Gastroesophageal sphincter (tissue), 4 donors: ENCODE measurements at regions not wholly inside any gene's neighbourhood (a gene's known extent, or its start where the extent isn't known, plus 50 kb on each side); places are given as distances from the start of the nearest gene placed in this dataset.

ENCODE experiments used
- ATAC-seq: fragments of 150-250 bp; one replicate; pipeline ENCODE4 v1.9.1; 2016; ENCODE audit warnings: mild to moderate bottlenecking, moderate library complexity
- H3K27ac ChIP-seq, 4 donors: fragments of 200-600 bp; sonication (generic) in 3 of 4; 1 replicate in 3 of 4; 2 replicates in 1 of 4; pipeline ENCODE4 v1.5.1; 2016 to 2019
- H3K27me3 ChIP-seq: fragments of 200-600 bp; sonication (generic); one replicate; pipeline ENCODE4 v1.5.1; 2019
- H3K36me3 ChIP-seq, 2 donors: fragments of 200-600 bp; sonication (generic); one replicate each; pipeline ENCODE4 v1.5.1; 2019; ENCODE audit warnings: control low read depth in 1 of 2
- H3K4me1 ChIP-seq, 3 donors: fragments of 200-600 bp; sonication (generic); 1 replicate in 2 of 3; 2 replicates in 1 of 3; pipeline ENCODE4 v1.5.1; 2016 to 2019; ENCODE audit warnings: control low read depth in 2 of 3
- H3K4me3 ChIP-seq, 2 donors: fragments of 200-600 bp; sonication (generic); one replicate each; pipeline ENCODE4 v1.5.1; 2019; ENCODE audit warnings: mild to moderate bottlenecking in 1 of 2, moderate library complexity in 1 of 2
- H3K9me3 ChIP-seq, 3 donors: fragments of 200-600 bp; sonication (generic); one replicate each; pipeline ENCODE4 v1.5.1; 2017 to 2019; ENCODE audit warnings: control low read depth in 2 of 3
- EP300 ChIP-seq: sonication (generic); formaldehyde crosslinking; IDR thresholded peaks from one replicate; pipeline ENCODE4 v1.6.1; 2017; ENCODE audit warnings: antibody characterized with exemption, mild to moderate bottlenecking
- POLR2A ChIP-seq, 2 donors: fragments of 450-650 bp; IDR thresholded peaks; one replicate each; pipeline ENCODE4 v1.6.1; 2017; ENCODE audit warnings: antibody characterized with exemption in 2 of 2, mild to moderate bottlenecking in 2 of 2, moderate library complexity in 1 of 2
- POLR2AphosphoS5 ChIP-seq: sonication (generic); formaldehyde crosslinking; IDR thresholded peaks from one replicate; pipeline ENCODE4 v1.6.1; 2017; ENCODE audit warnings: antibody characterized with exemption
- WGBS, 2 donors: methylation state at CpG; one replicate each; pipeline ENCODE4 v1.1.5; 2018; ENCODE audit warnings: low coverage in 1 of 2; 5-methylcytosine and 5-hydroxymethylcytosine counted together
- TF ChIP-seq, protein P1 (sequence below), 4 experiments: fragments of 200-600 bp in 2 of 4; fragments of 450-650 bp in 2 of 4; sonication (generic) in 1 of 4; IDR thresholded peaks; one replicate each; pipeline ENCODE4 v1.5.1; 2017 to 2019; ENCODE audit warnings: antibody characterized with exemption in 4 of 4, mild to moderate bottlenecking in 2 of 4, moderate library complexity in 2 of 4

DNA sequence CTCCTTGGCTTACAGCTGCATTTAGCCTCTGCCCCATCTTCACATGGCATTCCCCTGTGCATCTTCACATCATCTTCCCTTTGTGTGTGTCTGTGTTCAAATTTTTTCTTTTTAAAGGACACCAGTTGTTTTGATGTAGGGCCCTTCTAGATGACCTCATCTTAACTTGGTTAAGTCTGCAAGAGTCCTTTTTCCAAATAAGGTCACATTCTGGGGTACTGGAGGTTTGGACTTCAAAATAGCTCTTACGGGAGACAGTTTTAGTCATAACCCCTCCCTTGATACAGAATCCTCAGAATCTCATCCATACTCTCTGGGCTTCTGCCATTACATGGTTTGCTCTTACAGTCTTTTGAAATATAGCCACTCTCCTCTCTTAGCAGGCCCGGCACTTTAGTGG, 231.5 kb upstream of the ATP6AP2 start:
- no peaks in the 10 kb centered on the region for H3K27me3 ChIP-seq
- no peaks in the 10 kb centered on the region for H3K4me1 ChIP-seq
- 50 to 83% methylated on average over 1 of the region's 2 CpGs for WGBS, 2 donors
- no peak overlapping the region for H3K27ac ChIP-seq
- no peak overlapping the region for H3K4me3 ChIP-seq
- ATAC-seq, result no peak
- no peaks in the 10 kb centered on the region for H3K36me3 ChIP-seq
- TF ChIP-seq EP300 (no peak), POLR2AphosphoS5 (no peak), POLR2A (IDR thresholded peaks at IDR 0.05) (no peak)
- TF ChIP-seq, protein P1, sequence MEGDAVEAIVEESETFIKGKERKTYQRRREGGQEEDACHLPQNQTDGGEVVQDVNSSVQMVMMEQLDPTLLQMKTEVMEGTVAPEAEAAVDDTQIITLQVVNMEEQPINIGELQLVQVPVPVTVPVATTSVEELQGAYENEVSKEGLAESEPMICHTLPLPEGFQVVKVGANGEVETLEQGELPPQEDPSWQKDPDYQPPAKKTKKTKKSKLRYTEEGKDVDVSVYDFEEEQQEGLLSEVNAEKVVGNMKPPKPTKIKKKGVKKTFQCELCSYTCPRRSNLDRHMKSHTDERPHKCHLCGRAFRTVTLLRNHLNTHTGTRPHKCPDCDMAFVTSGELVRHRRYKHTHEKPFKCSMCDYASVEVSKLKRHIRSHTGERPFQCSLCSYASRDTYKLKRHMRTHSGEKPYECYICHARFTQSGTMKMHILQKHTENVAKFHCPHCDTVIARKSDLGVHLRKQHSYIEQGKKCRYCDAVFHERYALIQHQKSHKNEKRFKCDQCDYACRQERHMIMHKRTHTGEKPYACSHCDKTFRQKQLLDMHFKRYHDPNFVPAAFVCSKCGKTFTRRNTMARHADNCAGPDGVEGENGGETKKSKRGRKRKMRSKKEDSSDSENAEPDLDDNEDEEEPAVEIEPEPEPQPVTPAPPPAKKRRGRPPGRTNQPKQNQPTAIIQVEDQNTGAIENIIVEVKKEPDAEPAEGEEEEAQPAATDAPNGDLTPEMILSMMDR (IDR thresholded peaks at IDR 0.05), result no peak
- no peaks in the 10 kb centered on the region for H3K9me3 ChIP-seq

DNA sequence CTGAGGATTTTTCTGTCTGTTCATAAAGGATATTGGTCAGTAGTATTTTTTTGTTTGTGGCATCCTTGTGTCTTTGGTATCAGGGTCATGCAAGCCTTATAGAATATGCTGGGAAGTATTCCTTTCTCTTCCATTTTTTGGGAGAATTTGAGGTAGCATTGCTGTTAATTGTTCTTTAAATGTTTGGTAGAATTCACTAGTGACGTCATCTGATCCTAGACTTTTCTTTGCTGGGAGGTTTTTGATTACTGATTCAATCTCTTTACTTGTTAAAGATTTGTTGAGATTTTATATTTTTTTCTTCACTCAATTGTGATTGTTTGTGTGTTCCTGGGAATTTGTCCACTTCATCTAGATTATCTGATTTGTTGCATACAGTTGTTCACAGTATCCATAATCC, 234.4 kb upstream of the ATP6AP2 start:
- Histone ChIP-seq H3K4me1 (no peaks in the 10 kb centered on the region), H3K9me3 (no peaks in the 10 kb centered on the region), H3K4me3 (no peak overlapping the region), H3K36me3 (no peaks in the 10 kb centered on the region), H3K27ac (no peak overlapping the region), H3K27me3 (no peaks in the 10 kb centered on the region)
- WGBS, 2 donors, result 50 to 67% methylated on average over 1 of the region's 1 CpG
- TF ChIP-seq, protein P1 (IDR thresholded peaks at IDR 0.05), result no peak
- no peak for TF ChIP-seq EP300
- no peak for TF ChIP-seq POLR2AphosphoS5
- TF ChIP-seq POLR2A (IDR thresholded peaks at IDR 0.05), result no peak
- no peak for ATAC-seq

DNA sequence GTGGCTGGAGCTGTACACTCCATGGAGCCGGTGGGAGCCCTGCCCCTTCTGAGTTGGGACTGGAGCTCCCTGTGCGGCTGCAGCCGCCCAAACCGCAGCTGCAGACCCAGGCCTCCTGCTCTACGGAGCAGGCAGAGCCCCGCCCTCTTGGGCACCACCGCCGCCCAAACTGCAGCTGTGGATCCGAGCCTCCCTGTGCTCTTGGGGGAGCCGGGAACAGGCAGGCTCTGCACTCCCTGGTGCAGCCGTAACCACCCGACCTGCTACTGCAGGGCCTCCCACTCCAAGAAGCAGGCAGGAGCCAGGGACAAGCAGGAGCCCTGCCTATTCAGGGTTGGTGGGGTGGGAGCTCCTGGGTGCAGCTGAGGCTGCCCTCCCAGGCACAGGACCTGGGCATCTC, 237.5 kb upstream of the ATP6AP2 start:
- no peak for ATAC-seq
- TF ChIP-seq EP300, result no peak
- TF ChIP-seq, protein P1 (IDR thresholded peaks at IDR 0.05), result no peak
- no peak for TF ChIP-seq POLR2A (IDR thresholded peaks at IDR 0.05)
- TF ChIP-seq POLR2AphosphoS5, result no peak
- WGBS, 2 donors, result no CpG with 5 or more reads among the region's 12 CpGs
- no peaks in the 10 kb centered on the region for H3K9me3 ChIP-seq
- H3K27ac ChIP-seq, result no peak overlapping the region
- H3K27me3 ChIP-seq, result no peaks in the 10 kb centered on the region
- no peaks in the 10 kb centered on the region for H3K4me1 ChIP-seq
- no peaks in the 10 kb centered on the region for H3K36me3 ChIP-seq
- H3K4me3 ChIP-seq, result no peak overlapping the region

DNA sequence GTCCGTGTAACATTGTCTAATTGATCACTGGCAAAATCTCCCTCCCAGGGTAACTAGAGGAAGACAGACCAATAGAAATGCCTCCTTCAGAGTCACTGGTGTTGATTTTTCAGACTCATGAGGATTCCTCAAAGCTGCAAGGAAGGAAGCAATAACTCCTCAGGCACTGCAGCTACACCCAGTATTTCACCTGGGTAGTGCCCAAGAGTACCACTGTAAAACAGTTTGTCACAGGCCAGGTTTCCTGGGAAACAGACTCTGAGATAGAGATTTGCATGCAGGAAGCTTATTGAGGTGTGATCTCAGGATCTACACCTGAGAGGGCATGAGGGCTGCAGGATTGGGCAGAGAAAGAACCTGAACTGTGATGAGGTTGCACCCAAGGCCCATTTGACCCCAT, 240.7 kb upstream of the ATP6AP2 start:
- Histone ChIP-seq H3K4me3 (no peak overlapping the region), H3K36me3 (no peaks in the 10 kb centered on the region), H3K9me3 (no peaks in the 10 kb centered on the region), H3K27ac (no peak overlapping the region), H3K27me3 (no peaks in the 10 kb centered on the region), H3K4me1 (no peaks in the 10 kb centered on the region)
- no peak for TF ChIP-seq EP300
- no peak for TF ChIP-seq POLR2AphosphoS5
- TF ChIP-seq POLR2A (IDR thresholded peaks at IDR 0.05), result no peak
- TF ChIP-seq, protein P1 (IDR thresholded peaks at IDR 0.05), result no peak
- ATAC-seq, result no peak
- 17% methylated on average over 1 of the region's 1 CpG; no CpG with 5 or more reads in 1 of the 2 donors for WGBS, 2 donors

DNA sequence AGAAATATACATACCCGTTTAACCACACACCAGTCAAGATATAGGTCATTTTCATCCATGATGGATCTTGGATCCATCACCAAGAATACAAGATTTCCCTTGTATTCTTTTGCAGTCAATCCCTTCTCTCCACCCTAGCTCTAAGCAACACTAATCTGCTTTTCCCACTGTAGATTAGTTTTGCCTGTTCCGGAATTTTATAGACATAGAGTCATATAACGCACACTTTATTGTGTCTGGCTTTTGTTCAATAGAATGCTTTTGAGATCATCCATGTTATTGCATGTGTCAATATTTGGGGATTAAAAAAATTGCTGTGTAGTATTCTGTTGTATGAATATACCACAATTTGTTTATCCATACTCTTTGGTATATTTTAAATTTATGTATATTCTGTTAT, 235.6 kb upstream of the BCOR start:
- WGBS, 2 donors, result 72 to 100% methylated on average over 1 to 3 of the region's 3 CpGs
- H3K4me1 ChIP-seq, result no peaks in the 10 kb centered on the region
- H3K27me3 ChIP-seq, result no peaks in the 10 kb centered on the region
- no peak overlapping the region for H3K4me3 ChIP-seq
- no peaks in the 10 kb centered on the region for H3K9me3 ChIP-seq
- ATAC-seq, result no peak
- TF ChIP-seq EP300 (no peak), POLR2A (IDR thresholded peaks at IDR 0.05) (no peak), POLR2AphosphoS5 (no peak)
- TF ChIP-seq, protein P1 (IDR thresholded peaks at IDR 0.05), result no peak
- no peak overlapping the region for H3K27ac ChIP-seq
- H3K36me3 ChIP-seq, result no peaks in the 10 kb centered on the region
